Activated CD8-positive, alpha-beta T cell treated with anti-CD3 and anti-CD28 coated beads for 36 hours (primary cell): ENCODE measurements at regions not wholly inside any gene's neighbourhood (a gene's known extent, or its start where the extent isn't known, plus 50 kb on each side); places are given as distances from the start of the nearest gene placed in this dataset.
"Not testable (repeated sequence)": the region's sequence is repeated elsewhere in the genome, so short reads cannot be mapped to it uniquely, and the experiment has no call there.

Source experiments
- ATAC-seq: fragments of 200-7000 bp; cut with Tn5 transposase; one replicate; pipeline ENCODE4 v1.10.0; 2021; ENCODE audit warnings: mild to moderate bottlenecking, moderate library complexity
- CTCF ChIA-PET: fragments of 350-600 bp; sonication (Branson Sonifier 250); formaldehyde crosslinking; loops from one replicate; lab custom pipeline; 2021; ENCODE audit warnings: antibody characterized with exemption; lab: Charles Lee
- POLR2A ChIA-PET: fragments of 350-600 bp; sonication (Branson Sonifier 250); formaldehyde crosslinking; loops from one replicate; lab custom pipeline; 2021; ENCODE audit warnings: antibody characterized with exemption; lab: Charles Lee
- DNase-seq: peaks from one replicate; pipeline ENCODE4 v3.0.0-alpha.2; 2020
- H3K27ac Mint-ChIP-seq: one replicate; pipeline ENCODE4 v1.8.0; 2021; ENCODE audit warnings: mild to moderate bottlenecking, mixed read lengths
- H3K27me3 Mint-ChIP-seq: one replicate; pipeline ENCODE4 v1.8.0; 2021; ENCODE audit warnings: mixed read lengths
- H3K36me3 Mint-ChIP-seq: one replicate; pipeline ENCODE4 v1.8.0; 2021; ENCODE audit warnings: low read depth, mixed read lengths
- H3K4me1 Mint-ChIP-seq: one replicate; pipeline ENCODE4 v1.8.0; 2021; ENCODE audit warnings: low read depth, mixed read lengths
- H3K4me3 Mint-ChIP-seq: one replicate; pipeline ENCODE4 v1.8.0; 2021; ENCODE audit warnings: mild to moderate bottlenecking, moderate library complexity, mixed read lengths
- H3K9me3 Mint-ChIP-seq: one replicate; pipeline ENCODE4 v1.8.0; 2021; ENCODE audit warnings: mixed read lengths
- CTCF ChIP-seq: fragments of 200-600 bp; IDR thresholded peaks from one replicate; pipeline ENCODE4 v1.8.0; 2022; ENCODE audit warnings: antibody characterized with exemption, mild to moderate bottlenecking
- intact Hi-C: fragments of 100-400 bp; cut with micrococcal nuclease; formaldehyde crosslinking; loops from one replicate; pipeline ENCODE4 v1.10.0; 2022

- Mint-ChIP-seq H3K27me3 (no peaks in the 10 kb centered on the region), H3K4me1 (no peaks in the 10 kb centered on the region), H3K27ac (no peak overlapping the region), H3K9me3 (no peaks in the 10 kb centered on the region), H3K36me3 (no peaks in the 10 kb centered on the region), H3K4me3 (no peak overlapping the region)
- DNase-seq = no peak
- intact Hi-C loops = no loop called here
- TF ChIP-seq CTCF = no peak
- ChIA-PET POLR2A (no interaction called here), CTCF (no interaction called here)
- no peak for ATAC-seq
These were observed 281.1 kb downstream of the NKX6-1 start for GRCh38 chr4:84218031-84218430.

GRCh38 chr4:84215217-84215616, 283.9 kb downstream of the NKX6-1 start:
- H3K27ac Mint-ChIP-seq = no peak overlapping the region
- no peak for TF ChIP-seq CTCF
- H3K27me3 Mint-ChIP-seq = no peaks in the 10 kb centered on the region
- H3K9me3 Mint-ChIP-seq = no peaks in the 10 kb centered on the region
- POLR2A ChIA-PET = no interaction called here
- no peaks in the 10 kb centered on the region for H3K36me3 Mint-ChIP-seq
- intact Hi-C loops = no loop called here
- H3K4me1 Mint-ChIP-seq = no peaks in the 10 kb centered on the region
- DNase-seq = no peak
- ATAC-seq = no peak
- CTCF ChIA-PET = no interaction called here
- H3K4me3 Mint-ChIP-seq = no peak overlapping the region

GRCh38 chr4:84206226-84206625, 292.9 kb downstream of the NKX6-1 start:
- ATAC-seq, intact Hi-C loops, POLR2A ChIA-PET, CTCF ChIA-PET, H3K27ac Mint-ChIP-seq, H3K36me3 Mint-ChIP-seq, DNase-seq, H3K9me3 Mint-ChIP-seq, H3K27me3 Mint-ChIP-seq, H3K4me1 Mint-ChIP-seq, H3K4me3 Mint-ChIP-seq: not testable (repeated sequence)

- Mint-ChIP-seq H3K9me3 (peaks cover 3% of the 10 kb centered on the region), H3K4me3 (no peak overlapping the region), H3K27me3 (no peaks in the 10 kb centered on the region), H3K36me3 (no peaks in the 10 kb centered on the region), H3K27ac (no peak overlapping the region), H3K4me1 (no peaks in the 10 kb centered on the region)
- intact Hi-C loops = no loop called here
- ATAC-seq (no peak), DNase-seq (no peak)
- TF ChIP-seq CTCF = no peak
- ChIA-PET CTCF (no interaction called here), POLR2A (no interaction called here)
These were observed 309.9 kb downstream of the NKX6-1 start for GRCh38 chr4:84189144-84189543.

GRCh38 chr4:84179409-84179808, 319.7 kb downstream of the NKX6-1 start:
- no peak for TF ChIP-seq CTCF
- intact Hi-C loops = no loop called here
- ChIA-PET POLR2A (no interaction called here), CTCF (interaction anchor here (0.8 to 1.4 kb wide), 2 partner anchors 9 to 12 kb away, joined by 3 to 4 read pairs; no protein-coding TSS in a partner anchor)
- Mint-ChIP-seq H3K27ac (no peak overlapping the region), H3K4me3 (no peak overlapping the region), H3K36me3 (no peaks in the 10 kb centered on the region), H3K4me1 (no peaks in the 10 kb centered on the region), H3K9me3 (no peaks in the 10 kb centered on the region), H3K27me3 (peaks cover 1% of the 10 kb centered on the region)
- ATAC-seq (no peak), DNase-seq (no peak)
